ENCODE measurements at regions not wholly inside any gene's neighbourhood (a gene's known extent, or its start where the extent isn't known, plus 50 kb on each side); places are given as distances from the start of the nearest gene placed in this dataset.

GRCh38 chrX:809081-809480 lies 178.5 kb downstream of the SHOX start:
- TF ChIP-seq CTCF (IDR thresholded peaks at IDR 0.05; ENCODE audit: low read depth, low read length): no peak
- no peaks in the 10 kb centered on the region for H3K4me1 ChIP-seq
- no peaks in the 10 kb centered on the region for H3K27me3 ChIP-seq
- H3K9me3 ChIP-seq: no peaks in the 10 kb centered on the region
- no peaks in the 10 kb centered on the region for H3K36me3 ChIP-seq
- DNase-seq: no peak
- H3K4me3 ChIP-seq (ENCODE audit: low read depth, low read length): no peak overlapping the region

GRCh38 chrX:806586-806985 lies 176.0 kb downstream of the SHOX start:
- Histone ChIP-seq H3K9me3 (no peaks in the 10 kb centered on the region), H3K27me3 (no peaks in the 10 kb centered on the region), H3K4me3 (ENCODE audit: low read depth, low read length) (no peak overlapping the region), H3K4me1 (no peaks in the 10 kb centered on the region), H3K36me3 (no peaks in the 10 kb centered on the region)
- no peak for DNase-seq
- TF ChIP-seq CTCF (IDR thresholded peaks at IDR 0.05; ENCODE audit: low read depth, low read length): no peak

GRCh38 chrX:805988-806387 lies 175.4 kb downstream of the SHOX start:
- DNase-seq: no peak
- Histone ChIP-seq H3K4me3 (ENCODE audit: low read depth, low read length) (no peak overlapping the region), H3K4me1 (no peaks in the 10 kb centered on the region), H3K36me3 (no peaks in the 10 kb centered on the region), H3K27me3 (no peaks in the 10 kb centered on the region), H3K9me3 (no peaks in the 10 kb centered on the region)
- no peak for TF ChIP-seq CTCF (IDR thresholded peaks at IDR 0.05; ENCODE audit: low read depth, low read length)

GRCh38 chrX:805103-805670 lies 174.6 kb downstream of the SHOX start:
- H3K4me1 ChIP-seq: no peaks in the 10 kb centered on the region
- no peak for TF ChIP-seq CTCF (IDR thresholded peaks at IDR 0.05; ENCODE audit: low read depth, low read length)
- H3K27me3 ChIP-seq: no peaks in the 10 kb centered on the region
- no peaks in the 10 kb centered on the region for H3K9me3 ChIP-seq
- no peaks in the 10 kb centered on the region for H3K36me3 ChIP-seq
- no peak for DNase-seq
- H3K4me3 ChIP-seq (ENCODE audit: low read depth, low read length): no peak overlapping the region

DNA sequence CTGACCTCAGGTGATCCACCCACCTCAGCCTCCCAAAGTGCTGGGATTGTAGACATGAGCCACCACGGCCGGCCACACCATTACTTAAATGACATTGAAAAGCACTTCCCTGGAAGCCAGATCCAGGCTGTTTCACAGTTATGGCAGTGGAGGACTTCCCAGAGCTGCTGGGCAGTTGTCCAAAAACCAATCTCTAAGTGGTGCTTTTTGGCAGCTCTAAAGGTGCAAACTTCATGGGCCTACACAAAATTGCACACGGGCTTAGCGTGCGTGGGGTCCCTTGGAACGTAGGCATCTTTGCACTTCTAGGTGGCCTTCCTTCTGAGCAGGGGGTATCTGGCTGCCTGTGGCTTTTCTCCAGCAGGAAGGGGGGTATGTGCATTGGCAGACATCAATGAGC lies 172.3 kb downstream of the SHOX start:
- DNase-seq: no peak
- H3K36me3 ChIP-seq: no peaks in the 10 kb centered on the region
- H3K9me3 ChIP-seq: no peaks in the 10 kb centered on the region
- no peaks in the 10 kb centered on the region for H3K27me3 ChIP-seq
- no peak for TF ChIP-seq CTCF (IDR thresholded peaks at IDR 0.05; ENCODE audit: low read depth, low read length)
- H3K4me1 ChIP-seq: no peaks in the 10 kb centered on the region
- no peak overlapping the region for H3K4me3 ChIP-seq (ENCODE audit: low read depth, low read length)

DNA sequence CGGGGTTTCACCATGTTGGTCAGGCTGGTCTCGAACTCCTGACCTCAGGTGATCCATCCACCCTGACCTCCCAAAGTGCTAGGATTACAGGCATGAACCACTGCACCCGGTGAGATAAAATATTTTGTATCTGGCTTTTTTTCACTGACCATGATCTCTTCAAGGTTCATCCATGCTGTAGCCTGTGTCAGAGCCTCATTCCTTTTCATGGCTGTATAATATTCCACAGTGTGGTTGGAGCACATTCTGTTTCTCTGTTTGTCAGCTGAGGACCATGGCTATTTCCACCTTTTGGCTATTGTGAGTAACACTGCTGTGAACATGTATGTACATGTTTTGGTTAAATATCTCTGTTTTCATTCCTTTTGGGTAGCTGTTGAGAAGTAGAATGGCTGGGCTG lies 169.2 kb downstream of the SHOX start:
- no peaks in the 10 kb centered on the region for H3K27me3 ChIP-seq
- no peak for TF ChIP-seq CTCF (IDR thresholded peaks at IDR 0.05; ENCODE audit: low read depth, low read length)
- no peaks in the 10 kb centered on the region for H3K36me3 ChIP-seq
- no peaks in the 10 kb centered on the region for H3K4me1 ChIP-seq
- H3K9me3 ChIP-seq: no peaks in the 10 kb centered on the region
- no peak overlapping the region for H3K4me3 ChIP-seq (ENCODE audit: low read depth, low read length)
- DNase-seq: no peak

Data from BE2C (cell line).